Activated CD4-positive, alpha-beta T cell treated with anti-CD3 and anti-CD28 coated beads, Interleukin-2, amount 50 U/mL, for 16 hours (primary cell): ENCODE measurements at regions not wholly inside any gene's neighbourhood (a gene's known extent, or its start where the extent isn't known, plus 50 kb on each side); places are given as distances from the start of the nearest gene placed in this dataset.

Experiments
- DNase-seq: peaks from one replicate; pipeline ENCODE4 v3.0.0-alpha.2; 2020

DNA sequence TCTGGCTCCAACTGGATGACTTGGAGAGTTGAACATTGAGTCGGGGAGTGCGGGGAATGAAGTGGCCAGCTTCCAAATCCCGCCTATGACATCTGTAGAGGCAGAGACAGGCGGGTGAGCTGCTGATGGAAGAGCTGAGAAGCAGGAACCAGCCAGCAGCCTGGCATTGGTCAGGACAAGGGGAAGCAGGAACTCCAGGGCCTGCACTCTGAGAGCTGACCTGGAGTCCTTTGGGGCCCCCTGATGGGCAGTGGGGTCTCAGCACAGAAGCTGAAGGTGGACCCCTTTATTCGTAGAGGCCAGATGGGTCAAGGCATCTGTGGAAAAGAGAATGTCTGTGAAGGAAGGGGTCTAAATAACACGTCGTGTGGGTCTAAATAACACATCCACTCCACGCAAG, 57.0 kb downstream of the SEC61G start:
- no peak for DNase-seq

DNA sequence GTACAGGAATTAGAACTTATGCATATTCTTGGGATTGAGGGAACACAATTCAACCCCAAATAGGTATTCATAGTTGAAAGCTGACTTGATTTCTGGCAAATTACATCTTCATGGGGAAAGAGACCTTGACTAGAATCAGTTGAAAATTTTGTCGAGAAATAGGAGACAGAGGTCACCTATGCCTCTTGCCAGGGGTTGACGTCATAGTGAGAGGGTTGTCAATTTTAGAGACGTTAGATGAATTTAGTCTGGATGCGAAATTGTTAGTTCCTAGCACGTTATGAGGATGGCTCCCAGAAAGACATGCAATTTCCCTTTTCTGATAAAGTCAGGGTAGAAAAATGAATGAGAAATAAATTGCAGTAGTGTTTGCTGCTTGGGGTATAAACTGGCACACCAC, 59.3 kb downstream of the SEC61G start:
- no peak for DNase-seq

DNA sequence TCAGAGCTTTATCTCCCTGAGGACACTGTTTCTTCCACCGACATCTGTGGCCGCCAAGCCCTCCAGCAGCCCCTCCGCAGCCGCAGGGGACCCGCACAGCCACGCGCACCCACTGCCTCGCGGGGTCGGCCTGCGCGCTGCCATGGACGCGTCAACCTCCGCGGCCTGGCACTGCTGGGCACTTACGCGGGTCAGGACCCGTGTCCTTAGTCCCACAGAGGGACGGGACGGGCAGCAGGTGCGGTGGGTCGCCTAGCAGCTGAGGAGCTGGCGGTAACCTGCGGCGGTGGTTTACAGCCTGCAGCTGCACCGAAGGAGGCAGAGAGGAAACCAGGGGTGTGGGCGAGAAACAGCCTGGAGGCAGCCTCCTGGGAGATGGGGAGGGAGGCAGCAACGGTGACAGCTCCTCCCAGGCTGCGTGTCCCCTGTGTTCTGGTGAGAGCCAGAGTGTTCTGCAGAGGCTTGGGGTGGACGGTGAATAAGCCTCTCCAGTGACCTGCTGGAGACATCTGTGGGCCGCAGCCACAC, 61.3 kb downstream of the SEC61G start:
- no peak for DNase-seq

DNA sequence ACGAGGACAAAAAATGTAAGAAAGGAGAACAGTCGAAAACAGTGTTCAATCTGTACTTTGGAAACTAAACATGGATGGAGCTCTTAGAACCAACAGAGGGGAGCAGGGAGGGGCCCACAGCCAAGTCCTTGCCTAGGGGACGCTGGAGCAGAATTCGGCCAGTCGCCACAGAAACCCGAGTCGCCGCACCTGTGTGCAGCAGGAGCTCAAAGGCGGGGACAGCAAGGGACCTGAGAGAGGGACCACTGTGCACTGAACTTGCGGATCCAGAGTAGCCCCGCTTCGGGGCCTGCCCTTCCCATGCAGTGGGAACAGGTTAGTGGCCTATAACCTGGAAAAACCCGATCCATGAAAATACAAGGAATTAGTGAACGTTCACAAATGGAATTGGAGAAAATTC, 68.1 kb downstream of the SEC61G start:
- DNase-seq: no peak

DNA sequence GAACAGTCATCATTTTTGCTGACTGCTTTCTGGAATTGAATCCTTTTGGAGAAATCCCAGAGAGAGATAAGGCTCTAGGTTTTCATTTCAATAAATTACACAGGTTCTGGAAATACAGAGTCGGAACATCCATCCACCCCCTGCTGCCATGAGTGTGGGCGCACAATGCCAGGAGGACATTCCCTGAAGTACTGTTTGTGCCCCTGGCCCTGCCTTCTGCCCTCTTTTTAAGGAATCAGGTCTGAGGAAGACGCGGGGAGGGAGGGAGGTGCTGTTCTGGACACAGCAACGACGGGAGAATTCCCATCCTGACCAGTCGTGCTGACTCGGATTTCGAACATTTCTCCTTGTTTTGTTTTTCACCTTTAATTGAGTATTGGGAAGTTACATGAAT, 69.0 kb downstream of the SEC61G start:
- DNase-seq: no peak

DNA sequence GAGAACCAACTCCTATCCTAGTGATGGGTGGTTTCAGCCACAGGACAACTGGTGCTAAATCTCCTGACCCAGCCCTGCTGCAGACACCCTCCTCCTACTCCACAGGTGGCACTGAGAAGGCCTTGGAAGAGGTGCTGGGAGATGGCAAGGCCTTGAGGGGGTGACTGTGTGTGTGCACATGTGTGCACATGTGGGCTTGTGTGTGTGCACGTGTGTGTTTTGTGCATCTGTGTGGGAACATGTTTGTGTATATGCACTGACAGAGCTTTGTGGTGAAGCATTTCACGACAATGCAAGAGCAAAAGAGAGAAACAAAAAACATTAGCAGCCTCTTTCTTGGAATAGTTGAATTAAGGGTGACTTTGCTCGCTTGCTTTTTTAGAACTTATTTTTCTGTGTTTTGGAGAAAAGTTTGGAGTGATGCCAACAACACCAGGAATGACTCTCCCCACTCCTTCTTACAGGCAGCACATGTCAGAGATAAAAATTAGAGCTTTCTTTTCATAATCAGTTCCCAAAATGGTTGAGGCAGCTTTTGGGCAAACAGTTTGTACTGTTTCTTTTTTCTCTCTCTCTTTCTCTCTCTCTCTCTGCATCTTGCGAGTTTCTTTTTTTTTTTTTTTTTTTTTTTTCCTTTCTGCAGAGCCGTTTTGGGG, 69.5 kb downstream of the SEC61G start:
- DNase-seq: no peak

DNA sequence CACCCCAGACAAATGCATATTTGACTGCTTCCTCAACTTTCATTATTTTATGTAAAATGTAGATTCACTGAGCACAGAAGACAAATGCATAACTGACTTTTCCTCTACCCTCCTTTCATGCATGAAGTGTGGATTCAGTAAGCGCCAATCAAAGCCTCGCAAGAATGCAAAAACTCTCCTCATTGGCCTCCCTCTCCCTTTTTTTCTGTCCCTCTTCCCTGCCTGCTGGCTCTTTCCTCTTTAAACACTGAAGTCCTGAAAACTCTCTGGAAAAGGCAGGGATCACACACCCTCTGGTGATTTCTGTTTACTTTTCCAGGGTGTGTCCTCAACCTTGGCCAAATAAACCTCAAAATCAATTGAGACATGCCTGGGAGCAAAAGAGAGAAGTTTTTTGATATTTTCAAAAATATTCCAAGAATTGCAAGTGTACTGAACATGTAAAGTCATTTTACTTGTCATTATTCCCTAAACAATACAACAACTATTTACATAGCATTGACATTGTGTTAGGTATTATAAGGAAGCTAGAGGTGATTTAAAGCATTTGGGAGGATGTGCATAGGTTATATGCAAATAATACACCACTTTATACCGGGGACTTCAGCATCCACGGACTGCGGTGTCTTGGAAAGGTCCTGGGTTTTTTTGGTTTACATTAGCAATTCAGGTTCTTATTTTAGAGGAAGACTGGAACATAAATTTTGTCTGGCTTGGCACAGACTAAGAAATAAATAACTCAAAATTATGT, 71.4 kb downstream of the SEC61G start:
- DNase-seq: no peak

DNA sequence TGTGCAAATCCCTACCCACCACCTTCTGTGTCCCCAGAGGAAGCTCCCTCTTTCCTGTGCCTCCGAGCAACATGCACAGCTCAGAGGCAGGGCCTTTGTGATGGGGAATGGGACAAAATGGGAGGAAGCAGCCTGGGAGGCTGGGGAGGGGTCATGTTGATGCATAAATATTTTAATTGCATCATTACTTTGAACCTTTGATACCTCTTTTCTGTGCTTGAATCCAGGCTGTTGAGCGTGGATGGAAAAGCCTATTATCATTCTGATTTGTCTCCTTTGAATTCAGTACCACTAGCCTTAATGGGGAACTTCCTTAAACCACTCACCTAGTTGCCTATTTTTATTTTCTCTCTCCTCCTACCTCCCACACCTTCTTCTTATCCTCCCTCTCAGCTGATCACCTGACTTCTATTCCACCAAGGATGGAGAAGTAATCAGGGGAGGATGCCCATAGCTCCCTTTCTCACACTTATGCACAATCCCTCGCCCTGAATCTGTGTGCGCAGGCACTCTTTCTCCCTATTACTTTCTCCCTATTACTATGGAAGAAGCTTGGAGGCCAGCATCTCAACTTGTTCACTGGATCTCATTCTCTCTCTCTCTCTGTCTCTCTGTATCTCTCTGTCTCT, 78.5 kb downstream of the SEC61G start:
- DNase-seq: no peak

DNA sequence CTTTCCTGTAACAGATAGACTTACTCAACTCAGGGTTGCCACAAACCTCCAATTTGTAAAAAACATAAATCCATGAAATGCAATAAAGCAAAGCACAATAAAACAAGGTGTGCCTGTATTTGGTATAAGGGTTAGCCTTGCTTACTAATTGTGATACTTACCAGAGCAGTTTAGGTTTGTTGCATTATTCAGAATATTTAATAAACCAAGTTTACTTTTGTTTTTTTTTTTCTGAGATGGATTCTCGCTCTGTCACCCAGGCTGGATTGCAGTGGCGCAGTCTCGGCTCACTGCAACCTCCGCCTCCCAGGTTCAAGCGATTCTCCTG, 79.6 kb downstream of the SEC61G start:
- no peak for DNase-seq

DNA sequence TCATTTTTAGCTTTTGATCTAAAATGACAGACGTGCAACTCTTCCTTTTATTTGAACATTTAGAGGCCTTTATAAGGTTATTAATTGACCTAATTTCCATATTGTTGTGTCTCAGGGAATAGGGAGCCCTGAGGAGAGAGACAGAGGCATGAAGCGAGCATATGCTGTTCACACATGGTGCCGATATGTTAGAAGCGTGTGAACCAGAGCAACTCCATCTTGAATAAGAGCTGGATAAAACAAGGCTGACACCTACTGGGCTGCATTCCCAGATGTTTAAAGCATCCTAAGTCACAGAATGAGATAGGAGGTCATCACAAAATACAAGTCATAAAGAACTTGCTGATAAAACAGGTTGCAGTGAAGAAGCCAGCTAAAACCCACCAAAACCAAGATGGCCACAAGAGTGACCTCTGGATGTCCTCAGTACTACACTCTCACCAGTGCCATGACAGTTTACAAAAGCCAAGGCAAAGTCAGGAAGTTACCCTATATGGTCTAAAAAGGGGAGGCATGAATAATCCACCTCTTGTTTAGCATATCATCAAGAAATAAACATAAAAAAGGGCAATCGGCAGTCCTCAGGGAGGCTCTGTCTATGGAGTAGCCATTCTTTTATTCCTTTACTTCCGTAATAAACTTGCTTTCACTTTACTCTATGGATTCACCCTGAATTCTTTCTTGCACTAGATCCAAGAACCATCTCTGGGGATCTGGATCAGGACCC, 80.1 kb downstream of the SEC61G start:
- DNase-seq: no peak

DNA sequence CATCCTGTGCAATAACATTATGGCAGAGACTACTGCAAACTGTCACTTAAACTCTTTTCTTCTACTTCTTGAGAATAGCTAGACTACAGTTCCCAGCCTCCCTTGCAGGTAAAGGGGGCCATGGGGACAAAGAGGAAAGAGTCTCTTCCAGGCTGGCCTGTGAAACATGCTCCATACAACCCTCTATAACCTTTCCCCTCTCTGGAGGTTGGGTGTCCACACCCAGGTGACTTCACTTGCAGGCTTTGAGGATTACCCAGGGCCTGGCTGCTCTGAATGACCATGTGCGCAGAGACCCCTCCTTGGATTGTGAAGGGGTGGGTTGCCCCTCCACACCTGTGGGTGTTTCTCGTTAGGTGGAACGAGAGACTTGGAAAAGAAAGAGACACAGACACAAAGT, 84.1 kb downstream of the SEC61G start:
- DNase-seq: no peak

DNA sequence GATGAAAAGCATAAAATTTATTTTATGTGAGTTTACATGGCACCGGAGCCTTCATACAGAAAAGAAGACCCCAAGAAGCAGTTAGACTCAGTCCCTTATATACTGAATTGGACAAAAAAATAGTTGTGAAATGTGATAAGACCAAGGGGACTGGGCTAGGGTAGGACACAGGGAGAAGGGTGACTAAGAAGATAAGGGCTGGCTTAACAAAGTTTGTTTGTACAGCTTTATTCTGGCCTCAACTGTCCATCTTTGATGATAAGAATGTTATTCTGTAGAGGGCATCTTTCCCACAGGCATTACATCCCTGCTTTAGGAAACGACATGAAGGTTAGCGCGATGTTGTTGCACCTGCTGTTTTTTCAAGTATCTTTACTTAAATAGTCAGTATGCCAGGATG, 86.5 kb downstream of the SEC61G start:
- no peak for DNase-seq

DNA sequence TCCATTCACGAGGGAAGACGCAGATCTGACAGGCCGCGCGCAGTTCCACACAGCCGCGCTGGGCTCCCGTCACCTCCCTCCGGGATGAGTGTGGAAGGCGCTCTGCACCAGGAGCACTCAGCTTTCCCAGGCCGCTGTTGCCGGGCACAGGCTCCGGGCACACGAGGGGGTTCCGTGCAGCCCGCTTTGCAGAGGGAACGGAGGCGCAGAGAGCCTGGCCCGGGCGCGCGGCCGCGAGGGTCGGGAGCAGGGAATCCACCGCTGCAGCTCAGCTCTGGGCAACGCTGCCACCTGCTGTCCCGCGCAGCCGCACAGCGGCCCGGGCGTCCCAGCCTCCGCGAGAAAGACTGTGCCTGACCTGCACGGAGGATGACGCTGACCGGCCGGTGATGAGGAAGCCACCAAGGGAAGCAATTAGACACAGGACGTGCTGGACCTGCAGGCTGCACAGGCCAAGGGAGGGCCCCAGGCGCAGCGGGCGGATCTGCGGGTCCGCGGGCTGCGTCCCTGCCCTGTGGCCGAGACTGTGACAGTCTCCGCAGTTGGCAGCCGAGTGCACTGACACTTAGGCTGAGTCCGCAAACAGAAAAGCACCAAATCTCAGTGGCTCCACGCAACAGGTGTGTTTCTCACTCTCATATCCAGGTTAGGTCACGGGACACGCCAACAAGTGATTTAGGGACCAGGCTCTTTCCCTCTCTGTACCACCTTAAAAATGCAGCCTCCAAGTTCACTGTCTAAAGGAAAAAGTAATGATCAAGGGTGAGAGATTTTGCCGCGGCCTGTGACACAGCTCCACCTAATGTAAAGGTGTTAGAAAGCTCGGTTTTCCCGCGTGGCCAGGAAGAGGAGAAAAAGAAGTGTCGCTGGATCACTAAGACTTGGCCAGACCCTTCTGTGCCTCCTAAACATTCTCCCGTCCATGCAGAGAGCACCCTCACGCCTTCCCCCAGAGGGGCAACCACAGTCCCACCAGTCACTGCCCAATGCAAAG, 94.5 kb downstream of the SEC61G start:
- peak; percentile 27 for DNase-seq

DNA sequence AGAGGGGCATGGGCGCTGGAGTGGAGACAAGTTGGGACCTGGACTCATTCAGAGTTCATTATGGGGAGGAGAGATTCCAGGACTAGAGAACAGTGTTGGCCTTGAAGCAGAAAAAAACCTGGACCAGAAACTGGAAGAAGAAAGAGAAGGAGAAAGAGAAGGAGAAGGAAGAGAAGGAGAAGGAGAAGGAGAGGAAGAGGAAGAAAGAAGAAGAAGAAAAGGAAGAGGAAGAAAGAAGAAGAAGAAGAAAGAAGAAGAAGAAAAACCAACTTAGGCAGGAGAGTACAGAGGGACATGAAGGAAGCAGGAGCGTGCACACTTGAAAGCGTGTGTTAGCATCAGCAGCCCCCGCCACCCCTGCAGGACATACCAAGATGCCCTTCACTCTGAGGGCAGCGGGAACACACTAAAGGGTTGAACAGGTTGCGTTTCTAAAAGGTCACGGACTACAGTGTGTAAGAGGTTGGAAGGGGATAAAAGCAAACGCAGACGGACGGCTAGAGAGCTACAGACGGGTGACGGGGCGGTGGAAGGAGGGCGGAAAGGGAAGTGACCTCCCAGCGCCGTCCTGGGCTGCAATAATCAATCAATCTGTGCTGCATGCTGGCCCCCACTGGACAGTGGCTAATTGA, 95.3 kb downstream of the SEC61G start:
- no peak for DNase-seq

DNA sequence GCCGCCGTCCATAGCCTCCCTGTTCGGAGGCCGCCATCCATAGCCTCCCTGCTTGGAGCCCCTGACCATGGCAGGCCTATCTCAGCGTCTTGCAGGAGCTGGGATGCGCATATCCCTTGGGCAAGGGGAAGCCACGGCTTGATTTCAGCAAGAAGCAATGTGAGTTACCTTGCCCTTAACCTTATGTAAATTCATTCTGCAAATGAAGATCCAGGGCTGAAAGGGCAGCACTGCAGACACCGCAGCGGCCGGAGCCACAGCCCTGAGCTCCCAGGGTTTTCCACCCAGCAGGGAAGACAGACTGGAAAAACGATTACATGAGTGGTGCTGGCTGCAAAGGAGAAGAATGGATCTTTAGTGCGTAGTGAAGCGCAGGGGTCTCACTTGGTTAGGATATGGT, 95.8 kb downstream of the SEC61G start:
- DNase-seq: no peak

DNA sequence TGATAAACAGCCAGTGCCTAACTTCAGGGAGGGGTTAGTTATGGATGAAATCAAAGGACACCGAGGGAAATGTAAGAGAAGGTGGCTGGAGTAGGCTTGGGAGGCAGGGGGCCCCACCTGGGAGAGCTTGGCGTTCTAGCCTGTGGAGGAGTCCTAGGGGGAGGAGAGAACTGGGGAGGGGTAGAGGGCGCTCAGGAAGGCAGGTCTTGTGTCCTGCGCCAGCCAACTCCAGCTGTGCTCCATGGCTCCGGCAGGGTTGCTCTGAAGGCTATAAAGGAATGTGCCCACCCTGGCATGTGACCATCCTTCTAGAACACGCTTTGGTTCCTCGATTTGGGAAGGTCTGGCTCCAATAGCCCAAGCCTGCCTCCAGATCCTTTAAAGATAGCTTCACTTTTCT, 96.3 kb downstream of the SEC61G start:
- no peak for DNase-seq

DNA sequence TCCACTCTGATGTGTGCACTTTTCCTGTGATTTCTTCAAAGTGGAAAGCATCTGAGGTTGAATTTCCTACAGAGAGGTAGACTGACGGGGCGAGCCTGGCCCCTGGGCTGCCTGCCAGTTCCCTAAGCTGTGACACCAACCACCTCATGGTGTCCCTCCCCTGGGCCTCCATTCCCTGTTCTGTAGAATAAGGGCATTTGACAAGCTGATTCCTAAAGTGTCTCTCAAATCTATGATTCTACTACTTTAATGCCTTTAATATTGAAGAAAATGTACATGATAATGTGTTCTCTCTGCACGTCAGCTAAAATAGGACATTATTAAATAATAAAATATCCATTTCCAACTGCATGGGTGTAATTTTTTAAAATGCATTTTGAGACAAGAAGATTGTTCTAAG, 105.1 kb downstream of the SEC61G start:
- no peak for DNase-seq

DNA sequence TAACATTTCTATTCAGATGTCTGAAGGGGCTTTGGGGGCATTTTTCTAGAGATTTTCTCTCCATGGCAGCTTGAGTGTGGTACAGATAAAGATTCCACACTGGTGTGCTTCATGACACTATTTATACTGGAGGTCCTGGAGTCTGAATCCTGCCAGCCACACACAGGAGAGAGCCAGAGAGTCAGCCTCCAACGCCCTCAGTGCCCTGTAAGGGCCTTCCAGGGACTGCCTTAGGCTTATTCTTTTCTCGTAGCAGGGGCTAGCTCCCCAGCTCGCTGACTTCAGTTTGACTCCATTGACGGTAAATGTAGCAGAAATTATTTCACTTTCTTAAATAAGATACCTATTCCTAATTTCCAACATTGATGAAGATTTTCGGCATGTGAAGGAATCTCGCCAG, 100.9 kb downstream of the VSTM2A start:
- DNase-seq: no peak

DNA sequence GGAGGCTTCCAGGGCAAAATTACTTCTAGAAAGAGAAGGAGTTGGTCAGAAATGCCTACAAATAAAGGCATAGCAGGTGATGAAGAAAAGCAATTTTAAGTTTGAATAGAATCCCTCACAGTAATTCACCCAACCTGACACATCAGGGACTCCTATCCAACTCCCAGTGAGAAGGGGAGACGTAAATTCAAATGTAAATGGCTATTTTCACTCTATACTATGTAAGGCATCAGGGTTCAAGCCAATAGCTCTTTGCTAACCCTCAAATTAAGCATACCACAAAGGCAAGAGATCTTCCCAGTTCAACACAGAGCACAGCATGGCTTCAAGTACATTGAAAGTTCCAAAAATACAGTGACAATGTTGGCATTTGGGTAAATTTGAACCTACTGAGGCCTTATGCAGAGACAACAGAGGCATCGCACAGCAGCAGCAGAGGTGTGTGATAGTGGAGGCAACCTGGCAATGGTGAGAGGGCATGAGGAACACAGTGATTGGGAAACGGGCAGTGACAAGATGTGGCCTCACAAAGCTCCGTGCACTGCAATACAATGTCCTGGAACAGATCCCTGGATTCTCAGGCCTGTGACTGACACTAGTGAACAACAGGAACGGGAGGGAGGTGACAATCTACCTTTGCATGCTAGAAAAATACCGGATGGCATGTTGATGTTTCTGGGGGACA, 95.7 kb downstream of the VSTM2A start:
- no peak for DNase-seq

DNA sequence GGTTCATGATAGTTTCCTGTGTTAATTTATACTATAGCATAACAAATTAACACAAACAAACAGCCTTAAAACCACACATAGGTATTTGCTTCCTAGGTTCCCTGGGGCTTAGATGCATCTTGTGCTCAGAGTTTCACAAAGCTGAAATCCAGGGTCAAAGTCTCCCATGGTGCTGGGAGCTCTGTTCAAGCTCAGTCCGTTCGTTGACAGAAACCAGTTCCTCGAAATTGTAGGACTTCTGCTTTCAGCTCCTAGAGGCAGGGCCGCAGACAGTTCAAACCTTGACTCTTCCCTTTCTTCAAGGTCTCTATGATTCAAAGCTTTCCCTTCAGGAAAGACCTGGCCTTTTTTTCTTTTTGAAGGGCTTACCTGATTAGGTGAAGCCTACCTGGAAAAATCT, 90.5 kb downstream of the VSTM2A start:
- no peak for DNase-seq

DNA sequence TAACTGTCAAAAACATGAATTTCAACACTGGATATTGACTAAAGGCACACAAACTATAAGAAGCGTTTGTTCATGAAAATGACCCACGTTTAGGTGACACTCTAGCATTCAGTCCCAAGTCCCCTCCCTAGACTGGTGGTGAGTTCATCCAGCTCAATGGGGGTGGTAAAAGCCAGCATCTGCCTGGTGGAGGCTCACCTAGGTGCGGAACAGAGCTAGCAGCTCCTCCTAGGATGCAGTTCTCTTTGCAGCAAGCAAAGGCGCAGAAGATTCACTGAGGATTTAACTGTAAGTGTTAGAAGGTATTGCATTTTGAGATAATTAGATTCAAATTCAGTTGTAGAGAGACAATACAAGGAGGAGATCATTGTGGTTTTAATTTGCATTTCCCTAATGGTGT, 87.6 kb downstream of the VSTM2A start:
- DNase-seq: no peak
